ENCODE measurements at regions not wholly inside any gene's neighbourhood (a gene's known extent, or its start where the extent isn't known, plus 50 kb on each side); places are given as distances from the start of the nearest gene placed in this dataset.

- TF ChIP-seq CTCF (IDR thresholded peaks at IDR 0.05; ENCODE audit: insufficient read depth in 1 of 2, low read depth in 1 of 2, low read length in 1 of 2, severe bottlenecking in 1 of 2, unreplicated experiment in 1 of 2), result no peak
- POLR2A ChIA-PET, result interaction anchor here (0.6 kb wide), 1 partner anchor 146 kb away, joined by 3 read pairs; no protein-coding TSS in a partner anchor
- intact Hi-C loops (cut with micrococcal nuclease; ENCODE audit: unreplicated experiment), result no loop called here
Observed at GRCh38 chr14:43172899-43173548, 1334.1 kb downstream of the FSCB start.

GRCh38 chr14:43169722-43170121, 1337.4 kb downstream of the FSCB start:
- Mint-ChIP-seq H3K9me3 (ENCODE audit: unreplicated experiment) (no peaks in the 10 kb centered on the region), H3K4me1 (ENCODE audit: low read depth, unreplicated experiment) (no peaks in the 10 kb centered on the region), H3K27me3 (ENCODE audit: insufficient read depth, unreplicated experiment) (no peaks in the 10 kb centered on the region), H3K4me3 (ENCODE audit: unreplicated experiment) (no peak overlapping the region), H3K36me3 (ENCODE audit: insufficient read depth, unreplicated experiment) (no peaks in the 10 kb centered on the region), H3K27ac (ENCODE audit: unreplicated experiment) (no peak overlapping the region)
- H3K4me1 ChIP-seq, result peaks cover 7% of the 10 kb centered on the region; the same call in 1 of the 2 replicates
- H3K4me3 ChIP-seq (ENCODE audit: low read depth, low read length), result no peak overlapping the region
- no peaks in the 10 kb centered on the region for H3K9me3 ChIP-seq
- no TSS peak for BruUV-seq (replicated peaks)
- intact Hi-C loops (cut with micrococcal nuclease; ENCODE audit: unreplicated experiment), result no loop called here
- H3K27me3 ChIP-seq (replicated peaks; ENCODE audit: control insufficient read depth, insufficient read depth, low read length), result no peaks in the 10 kb centered on the region
- no peak for DNase-seq
- ChIA-PET CTCF (no interaction called here), POLR2A (no interaction called here)
- H3K36me3 ChIP-seq (ENCODE audit: control insufficient read depth, insufficient read depth, low read length), result no peaks in the 10 kb centered on the region
- no peak for TF ChIP-seq CTCF (IDR thresholded peaks at IDR 0.05; ENCODE audit: insufficient read depth in 1 of 2, low read depth in 1 of 2, low read length in 1 of 2, severe bottlenecking in 1 of 2, unreplicated experiment in 1 of 2)

More at GRCh38 chr14:43172899-43173548, 1334.1 kb downstream of the FSCB start:
- no peaks in the 10 kb centered on the region for H3K4me1 Mint-ChIP-seq (ENCODE audit: low read depth, unreplicated experiment)
- Histone ChIP-seq H3K4me3 (ENCODE audit: low read depth, low read length) (no peak overlapping the region), H3K4me1 (peaks cover 7% of the 10 kb centered on the region; the same call in 1 of the 2 replicates), H3K9me3 (no peaks in the 10 kb centered on the region), H3K36me3 (ENCODE audit: control insufficient read depth, insufficient read depth, low read length) (no peaks in the 10 kb centered on the region), H3K27me3 (replicated peaks; ENCODE audit: control insufficient read depth, insufficient read depth, low read length) (no peaks in the 10 kb centered on the region)
- H3K27ac Mint-ChIP-seq (ENCODE audit: unreplicated experiment), result no peak overlapping the region
- no peaks in the 10 kb centered on the region for H3K36me3 Mint-ChIP-seq (ENCODE audit: insufficient read depth, unreplicated experiment)
- no peak for DNase-seq
- H3K9me3 Mint-ChIP-seq (ENCODE audit: unreplicated experiment), result no peaks in the 10 kb centered on the region
- BruUV-seq (replicated peaks), result no TSS peak
- CTCF ChIA-PET, result no interaction called here
- no peak overlapping the region for H3K4me3 Mint-ChIP-seq (ENCODE audit: unreplicated experiment)
- H3K27me3 Mint-ChIP-seq (ENCODE audit: insufficient read depth, unreplicated experiment), result no peaks in the 10 kb centered on the region

GRCh38 chr14:43168371-43168925, 1338.6 kb downstream of the FSCB start:
- no peak for DNase-seq
- no peaks in the 10 kb centered on the region for H3K9me3 Mint-ChIP-seq (ENCODE audit: unreplicated experiment)
- TF ChIP-seq CTCF (IDR thresholded peaks at IDR 0.05; ENCODE audit: insufficient read depth in 1 of 2, low read depth in 1 of 2, low read length in 1 of 2, severe bottlenecking in 1 of 2, unreplicated experiment in 1 of 2), result no peak
- no peak overlapping the region for H3K27ac Mint-ChIP-seq (ENCODE audit: unreplicated experiment)
- H3K27me3 ChIP-seq (replicated peaks; ENCODE audit: control insufficient read depth, insufficient read depth, low read length), result no peaks in the 10 kb centered on the region
- POLR2A ChIA-PET, result no interaction called here
- no peaks in the 10 kb centered on the region for H3K36me3 ChIP-seq (ENCODE audit: control insufficient read depth, insufficient read depth, low read length)
- no peaks in the 10 kb centered on the region for H3K36me3 Mint-ChIP-seq (ENCODE audit: insufficient read depth, unreplicated experiment)
- H3K9me3 ChIP-seq, result no peaks in the 10 kb centered on the region
- H3K4me1 ChIP-seq, result peaks cover 7% of the 10 kb centered on the region; the same call in 1 of the 2 replicates
- no peaks in the 10 kb centered on the region for H3K4me1 Mint-ChIP-seq (ENCODE audit: low read depth, unreplicated experiment)
- no peaks in the 10 kb centered on the region for H3K27me3 Mint-ChIP-seq (ENCODE audit: insufficient read depth, unreplicated experiment)
- H3K4me3 Mint-ChIP-seq (ENCODE audit: unreplicated experiment), result no peak overlapping the region
- BruUV-seq (replicated peaks), result no TSS peak
- no peak overlapping the region for H3K4me3 ChIP-seq (ENCODE audit: low read depth, low read length)
- CTCF ChIA-PET, result no interaction called here
- intact Hi-C loops (cut with micrococcal nuclease; ENCODE audit: unreplicated experiment), result no loop called here

Measured in Caco-2 (cell line).